GM18868 (cell line): ENCODE measurements at regions not wholly inside any gene's neighbourhood (a gene's known extent, or its start where the extent isn't known, plus 50 kb on each side); places are given as distances from the start of the nearest gene placed in this dataset.

Source experiments
- ATAC-seq: cut with Tn5 transposase; IDR thresholded peaks from one replicate; pipeline ENCODE4 v1.9.1; 2021; ENCODE audit warnings: mild to moderate bottlenecking, moderate library complexity; ENCODE audit not compliant: unreplicated experiment

GRCh38 chr4:176002007-176002613 lies 63.5 kb upstream of the WDR17 start:
- ATAC-seq: peak; percentile 89

DNA sequence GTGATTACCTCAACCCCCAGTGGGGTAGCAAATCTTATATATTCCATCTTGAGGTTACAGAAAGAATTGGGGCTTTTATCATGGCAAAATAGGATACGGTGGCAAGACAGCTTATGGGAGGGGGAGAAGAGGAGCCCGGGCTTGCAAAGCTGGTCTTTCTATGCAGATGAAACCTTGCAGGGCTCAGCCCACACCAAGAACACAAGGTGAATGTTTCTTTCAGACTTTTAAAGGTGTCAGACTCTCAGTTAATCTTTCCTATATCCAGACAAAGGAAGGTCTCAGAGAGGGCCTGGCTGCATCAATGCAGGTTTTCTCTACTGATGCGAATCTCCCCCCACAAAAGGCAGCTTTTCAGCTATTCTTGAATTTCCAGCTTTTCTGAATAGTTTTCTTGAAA lies 59.9 kb upstream of the WDR17 start:
- ATAC-seq: no peak

GRCh38 chr4:176009254-176009653 lies 56.4 kb upstream of the WDR17 start:
- no peak for ATAC-seq

DNA sequence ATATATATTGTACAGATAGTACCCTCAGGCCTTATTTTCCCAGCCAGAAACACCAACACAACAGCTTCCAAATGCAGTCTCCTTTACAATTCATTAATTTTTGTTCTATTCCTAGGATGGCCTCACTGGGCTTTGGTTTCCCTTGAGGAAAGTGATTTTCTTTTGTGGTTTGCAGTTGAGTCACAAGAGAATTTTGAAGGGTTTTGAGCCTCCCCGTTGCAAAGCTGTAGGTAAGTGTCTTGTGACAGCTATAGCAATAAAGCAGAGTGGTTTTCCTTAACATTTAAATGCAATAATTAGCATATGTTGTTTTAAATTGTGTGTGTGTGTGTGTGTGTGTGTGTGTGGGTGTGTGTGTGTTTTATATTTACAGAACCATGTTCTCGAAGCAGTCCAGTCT lies 54.1 kb upstream of the WDR17 start:
- ATAC-seq: peak; percentile 43

- ATAC-seq: peak; percentile 81
These were observed 52.0 kb upstream of the WDR17 start for GRCh38 chr4:176013476-176014247.

DNA sequence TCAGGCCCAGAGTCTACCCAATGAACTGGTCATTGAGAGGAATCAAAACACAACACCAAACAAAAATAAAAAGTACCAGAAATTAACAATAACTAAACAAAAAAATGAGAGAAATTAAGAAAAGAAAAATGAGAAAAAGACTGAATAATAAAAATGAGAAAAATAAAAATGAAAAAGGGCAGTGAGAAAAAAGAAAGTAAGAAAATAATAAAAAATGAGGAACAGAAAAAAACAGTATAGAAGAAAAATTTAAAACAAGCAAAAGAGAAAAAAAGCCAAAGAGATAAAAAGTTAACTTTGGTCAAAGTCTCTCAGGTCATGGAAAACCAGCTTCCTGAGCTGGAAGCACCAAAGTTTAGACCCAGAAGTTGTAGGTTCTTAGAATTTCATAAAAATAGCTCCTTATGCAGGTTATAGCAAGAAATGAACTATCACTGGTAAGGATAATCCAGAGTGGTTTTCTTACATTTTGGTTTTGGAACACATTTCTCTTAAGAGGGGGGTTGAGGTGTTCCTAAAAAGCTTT lies 51.0 kb upstream of the WDR17 start:
- ATAC-seq: no peak
